WERI-Rb-1 (cell line): ENCODE measurements at regions not wholly inside any gene's neighbourhood (a gene's known extent, or its start where the extent isn't known, plus 50 kb on each side); places are given as distances from the start of the nearest gene placed in this dataset.

ENCODE experiments used
- DNase-seq: peaks from one replicate; pipeline ENCODE4 v3.0.0-alpha.2; 2020
- H3K27ac ChIP-seq: fragments of 250-450 bp; sonication (Bioruptor Pico); 2 replicates; pipeline ENCODE4 v1.5.1; 2020; ENCODE audit warnings: mild to moderate bottlenecking, moderate library complexity
- H3K27me3 ChIP-seq: fragments of 250-450 bp; sonication (Bioruptor Pico); 2 replicates; pipeline ENCODE4 v1.5.1; 2021; ENCODE audit warnings: mild to moderate bottlenecking, low read depth, moderate library complexity; ENCODE audit not compliant: insufficient read depth, severe bottlenecking
- H3K36me3 ChIP-seq: fragments of 250-450 bp; sonication (Bioruptor Pico); 2 replicates; pipeline ENCODE4 v1.5.1; 2020; ENCODE audit warnings: mild to moderate bottlenecking, moderate library complexity
- H3K4me3 ChIP-seq: 2 replicates; pipeline ENCODE4 v1.5.1; 2011; ENCODE audit warnings: low read depth, mild to moderate bottlenecking, control low read depth, low read length
- H3K9me3 ChIP-seq: fragments of 250-450 bp; sonication (Bioruptor Pico); 2 replicates; pipeline ENCODE4 v1.5.1; 2021; ENCODE audit warnings: mild to moderate bottlenecking, moderate library complexity; ENCODE audit not compliant: severe bottlenecking
- TF ChIP-seq, protein P1 (sequence below): IDR thresholded peaks from 2 replicates; pipeline ENCODE4 v1.5.1; 2011; ENCODE audit warnings: low read depth, mild to moderate bottlenecking, control low read depth, inconsistent platforms, low read length

DNA sequence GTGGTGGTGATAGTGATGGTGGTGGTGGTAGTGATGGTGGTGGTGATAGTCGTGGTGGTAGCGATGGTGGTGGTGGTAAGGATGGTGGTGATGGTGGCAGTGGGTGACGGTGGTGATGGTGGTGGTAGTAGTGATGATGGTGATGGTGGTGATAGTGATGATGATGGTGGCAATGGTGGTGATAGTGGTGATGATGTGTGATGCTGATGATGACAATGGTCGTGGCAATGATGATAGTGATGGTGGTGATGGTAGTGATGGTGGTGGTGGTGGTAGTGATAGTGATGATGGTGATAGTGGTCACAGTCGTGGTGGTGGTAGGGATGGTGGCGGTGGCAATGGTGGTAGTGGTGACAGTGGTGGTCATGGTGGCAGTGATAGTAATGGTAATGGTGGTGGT, 243.9 kb upstream of the RAB6C start:
- no peaks in the 10 kb centered on the region for H3K27me3 ChIP-seq
- no peak overlapping the region for H3K27ac ChIP-seq
- TF ChIP-seq, protein P1, sequence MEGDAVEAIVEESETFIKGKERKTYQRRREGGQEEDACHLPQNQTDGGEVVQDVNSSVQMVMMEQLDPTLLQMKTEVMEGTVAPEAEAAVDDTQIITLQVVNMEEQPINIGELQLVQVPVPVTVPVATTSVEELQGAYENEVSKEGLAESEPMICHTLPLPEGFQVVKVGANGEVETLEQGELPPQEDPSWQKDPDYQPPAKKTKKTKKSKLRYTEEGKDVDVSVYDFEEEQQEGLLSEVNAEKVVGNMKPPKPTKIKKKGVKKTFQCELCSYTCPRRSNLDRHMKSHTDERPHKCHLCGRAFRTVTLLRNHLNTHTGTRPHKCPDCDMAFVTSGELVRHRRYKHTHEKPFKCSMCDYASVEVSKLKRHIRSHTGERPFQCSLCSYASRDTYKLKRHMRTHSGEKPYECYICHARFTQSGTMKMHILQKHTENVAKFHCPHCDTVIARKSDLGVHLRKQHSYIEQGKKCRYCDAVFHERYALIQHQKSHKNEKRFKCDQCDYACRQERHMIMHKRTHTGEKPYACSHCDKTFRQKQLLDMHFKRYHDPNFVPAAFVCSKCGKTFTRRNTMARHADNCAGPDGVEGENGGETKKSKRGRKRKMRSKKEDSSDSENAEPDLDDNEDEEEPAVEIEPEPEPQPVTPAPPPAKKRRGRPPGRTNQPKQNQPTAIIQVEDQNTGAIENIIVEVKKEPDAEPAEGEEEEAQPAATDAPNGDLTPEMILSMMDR: no peak
- no peaks in the 10 kb centered on the region for H3K36me3 ChIP-seq
- H3K9me3 ChIP-seq: no peaks in the 10 kb centered on the region
- H3K4me3 ChIP-seq: no peak overlapping the region
- no peak for DNase-seq

DNA sequence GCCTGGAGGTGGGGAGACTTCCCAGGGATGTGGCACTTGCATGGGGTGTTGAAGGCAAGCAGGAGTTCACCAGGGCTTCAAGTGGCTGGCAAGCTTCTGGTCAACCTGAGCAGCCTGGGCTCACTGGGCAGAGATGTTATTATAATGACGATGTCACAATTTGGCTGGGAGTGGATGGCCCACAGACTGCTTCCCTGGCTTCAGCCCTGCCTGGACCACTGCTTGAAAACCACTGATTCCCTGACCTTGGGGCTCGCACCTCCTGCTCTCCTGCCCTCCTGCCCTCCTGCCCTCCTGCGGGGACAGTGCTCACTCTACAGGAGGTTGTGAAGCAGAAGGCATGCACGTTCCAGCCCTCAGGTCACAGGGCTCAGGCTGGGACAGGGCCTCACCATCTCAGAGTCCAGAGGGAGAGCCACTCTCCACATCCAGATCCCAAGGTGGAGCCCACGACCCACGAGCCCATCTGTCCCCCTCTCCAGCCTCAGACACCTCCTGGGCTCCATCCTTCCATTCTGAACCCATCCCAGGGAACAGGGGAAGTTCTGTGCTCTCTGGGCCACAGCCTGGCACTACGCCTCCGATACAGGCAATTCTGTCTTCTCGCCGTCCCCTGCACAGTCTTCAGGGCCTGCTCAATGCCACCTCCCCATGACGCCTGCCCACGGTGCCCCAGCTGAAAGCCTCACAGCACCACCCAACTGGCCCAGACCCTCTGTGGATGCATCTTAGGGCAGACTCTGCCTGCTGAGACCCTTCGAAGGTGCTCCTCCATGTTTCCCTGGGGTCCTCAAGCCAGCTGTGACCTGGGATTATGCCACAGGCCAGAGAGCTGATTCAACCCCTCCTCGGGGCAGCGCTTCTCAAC, 241.6 kb upstream of the RAB6C start:
- no peaks in the 10 kb centered on the region for H3K27me3 ChIP-seq
- no peak for DNase-seq
- no peak overlapping the region for H3K27ac ChIP-seq
- no peaks in the 10 kb centered on the region for H3K36me3 ChIP-seq
- no peak overlapping the region for H3K4me3 ChIP-seq
- TF ChIP-seq, protein P1: no peak
- H3K9me3 ChIP-seq: no peaks in the 10 kb centered on the region

DNA sequence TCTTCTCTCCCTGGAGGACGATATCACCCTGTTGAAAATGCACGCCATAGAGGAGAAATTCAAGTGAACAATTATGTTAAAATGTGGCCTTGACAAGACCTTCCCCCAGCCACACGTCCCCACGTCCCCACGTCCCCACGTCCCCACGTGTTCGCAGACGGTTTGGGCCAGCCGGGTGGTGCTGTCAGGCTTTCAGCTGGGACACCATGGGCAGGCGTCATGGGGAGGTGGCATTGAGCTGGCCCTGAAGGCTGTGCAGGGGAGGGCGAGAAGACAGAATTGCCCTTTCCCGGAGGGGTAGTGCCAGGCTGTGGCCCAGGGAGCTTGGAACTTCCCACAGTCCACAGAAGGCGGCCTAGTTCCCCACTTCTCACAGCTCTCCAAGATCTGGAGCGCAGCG, 240.7 kb upstream of the RAB6C start:
- Histone ChIP-seq H3K4me3 (no peak overlapping the region), H3K27me3 (no peaks in the 10 kb centered on the region), H3K36me3 (no peaks in the 10 kb centered on the region), H3K27ac (no peak overlapping the region), H3K9me3 (no peaks in the 10 kb centered on the region)
- DNase-seq: no peak
- TF ChIP-seq, protein P1: no peak

DNA sequence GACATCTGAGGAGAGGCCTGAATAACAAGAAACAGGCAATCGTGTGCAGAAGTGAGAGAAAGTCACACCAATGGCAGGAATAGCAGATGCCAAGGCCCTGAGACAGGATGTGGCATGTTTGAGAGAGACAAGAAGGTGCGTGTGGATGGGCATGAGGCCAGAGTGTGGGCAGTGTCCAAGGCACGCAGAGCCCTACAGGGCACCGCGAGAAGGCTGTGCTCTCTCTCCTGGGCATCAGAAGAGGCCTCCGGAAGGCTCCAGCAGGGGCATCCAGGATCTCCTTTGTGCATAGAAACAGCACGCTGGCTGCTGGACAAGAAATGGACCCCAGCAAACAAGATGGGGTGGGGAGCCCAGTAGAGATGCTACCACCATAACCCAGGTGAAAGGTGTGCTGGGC, 239.0 kb upstream of the RAB6C start:
- Histone ChIP-seq H3K36me3 (no peaks in the 10 kb centered on the region), H3K27ac (no peak overlapping the region), H3K4me3 (no peak overlapping the region), H3K9me3 (no peaks in the 10 kb centered on the region), H3K27me3 (no peaks in the 10 kb centered on the region)
- no peak for DNase-seq
- TF ChIP-seq, protein P1: no peak

DNA sequence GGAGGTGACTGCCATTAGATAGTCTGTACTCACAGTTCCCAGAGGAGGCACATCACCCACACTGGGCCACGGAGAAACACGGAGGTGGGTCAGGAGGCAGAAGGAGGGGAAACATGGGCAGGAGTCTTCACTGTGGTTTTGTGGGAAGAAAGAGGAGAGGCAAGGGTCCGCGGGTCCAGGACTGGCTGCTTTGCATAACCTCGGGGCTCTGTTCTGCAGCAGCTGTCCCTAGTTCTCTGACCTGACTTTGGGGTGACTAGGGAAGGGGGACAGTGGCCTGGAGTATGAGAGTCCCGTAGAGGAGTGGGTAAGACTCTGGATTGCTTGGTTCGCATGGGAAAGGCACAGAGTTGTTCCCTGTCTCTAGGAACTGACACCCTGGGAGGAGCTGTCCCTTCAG, 238.3 kb upstream of the RAB6C start:
- TF ChIP-seq, protein P1: no peak
- H3K4me3 ChIP-seq: no peak overlapping the region
- no peaks in the 10 kb centered on the region for H3K9me3 ChIP-seq
- no peak overlapping the region for H3K27ac ChIP-seq
- H3K36me3 ChIP-seq: no peaks in the 10 kb centered on the region
- DNase-seq: no peak
- H3K27me3 ChIP-seq: no peaks in the 10 kb centered on the region

GRCh38 chr2:129741623-129742022, 237.8 kb upstream of the RAB6C start:
- H3K27ac ChIP-seq: no peak overlapping the region
- H3K27me3 ChIP-seq: no peaks in the 10 kb centered on the region
- no peak for DNase-seq
- no peaks in the 10 kb centered on the region for H3K36me3 ChIP-seq
- H3K9me3 ChIP-seq: no peaks in the 10 kb centered on the region
- TF ChIP-seq, protein P1: no peak
- no peak overlapping the region for H3K4me3 ChIP-seq
